GM18511 (cell line): ENCODE measurements at regions not wholly inside any gene's neighbourhood (a gene's known extent, or its start where the extent isn't known, plus 50 kb on each side); places are given as distances from the start of the nearest gene placed in this dataset.

Source experiments
- ATAC-seq: cut with Tn5 transposase; IDR thresholded peaks from one replicate; pipeline ENCODE4 v1.9.1; 2021; ENCODE audit warnings: mild to moderate bottlenecking, moderate library complexity; ENCODE audit not compliant: unreplicated experiment

- no peak for ATAC-seq
Measured at GRCh38 chr14:29102996-29103395, 336.4 kb downstream of the FOXG1 start.

- ATAC-seq = no peak
Measured at GRCh38 chr14:29108908-29109307, 342.3 kb downstream of the FOXG1 start.

- no peak for ATAC-seq
Measured at GRCh38 chr14:29109589-29109988, 343.0 kb downstream of the FOXG1 start.

- ATAC-seq = no peak
Measured at GRCh38 chr14:29111554-29111953, 345.0 kb downstream of the FOXG1 start.

GRCh38 chr14:29123017-29123416 is 356.4 kb downstream of the FOXG1 start:
- ATAC-seq = no peak

GRCh38 chr14:29126361-29126760 is 359.8 kb downstream of the FOXG1 start:
- no peak for ATAC-seq

GRCh38 chr14:29126865-29127264 is 360.3 kb downstream of the FOXG1 start:
- no peak for ATAC-seq

GRCh38 chr14:29140016-29140415 is 373.4 kb downstream of the FOXG1 start:
- no peak for ATAC-seq

GRCh38 chr14:29144621-29145020 is 378.0 kb downstream of the FOXG1 start:
- no peak for ATAC-seq

GRCh38 chr14:29148221-29148620 is 381.6 kb downstream of the FOXG1 start:
- ATAC-seq = no peak

GRCh38 chr14:29149798-29150197 is 383.2 kb downstream of the FOXG1 start:
- ATAC-seq = no peak

- ATAC-seq = no peak
Measured at GRCh38 chr14:29150659-29151058, 384.1 kb downstream of the FOXG1 start.

GRCh38 chr14:29156096-29156495 is 389.5 kb downstream of the FOXG1 start:
- ATAC-seq = no peak

- ATAC-seq = no peak
Measured at GRCh38 chr14:29161593-29161992, 395.0 kb downstream of the FOXG1 start.

GRCh38 chr14:29163109-29163508 is 396.5 kb downstream of the FOXG1 start:
- ATAC-seq = no peak

GRCh38 chr14:29165431-29165830 is 398.8 kb downstream of the FOXG1 start:
- no peak for ATAC-seq

GRCh38 chr14:29166507-29166906 is 399.9 kb downstream of the FOXG1 start:
- ATAC-seq = no peak

GRCh38 chr14:29168149-29168548 is 401.6 kb downstream of the FOXG1 start:
- ATAC-seq = no peak

- ATAC-seq = no peak
Measured at GRCh38 chr14:29169408-29169807, 402.8 kb downstream of the FOXG1 start.

- no peak for ATAC-seq
Measured at GRCh38 chr14:29175706-29176105, 409.1 kb downstream of the FOXG1 start.

- no peak for ATAC-seq
Measured at GRCh38 chr14:29176876-29177275, 410.3 kb downstream of the FOXG1 start.

GRCh38 chr14:29178971-29179370 is 412.4 kb downstream of the FOXG1 start:
- no peak for ATAC-seq

GRCh38 chr14:29191092-29191491 is 424.5 kb downstream of the FOXG1 start:
- no peak for ATAC-seq

GRCh38 chr14:29197557-29197956 is 431.0 kb downstream of the FOXG1 start:
- ATAC-seq = no peak
